Fibroblast of the aortic adventitia (primary cell): ENCODE measurements at regions not wholly inside any gene's neighbourhood (a gene's known extent, or its start where the extent isn't known, plus 50 kb on each side); places are given as distances from the start of the nearest gene placed in this dataset.

Experiments
- DNase-seq: peaks from one replicate; pipeline ENCODE4 v3.0.0-alpha.2; 2010; ENCODE audit warnings: low read depth
- H3K4me3 ChIP-seq: 2 replicates; pipeline ENCODE4 v1.5.1; 2011; ENCODE audit warnings: low read depth, mild to moderate bottlenecking, control low read depth, low read length, moderate library complexity
- TF ChIP-seq, protein P1 (sequence below): IDR thresholded peaks from 2 replicates; pipeline ENCODE4 v1.5.1; 2011; ENCODE audit warnings: mild to moderate bottlenecking, low read length, control low read depth, inconsistent platforms; ENCODE audit not compliant: insufficient read depth

DNA sequence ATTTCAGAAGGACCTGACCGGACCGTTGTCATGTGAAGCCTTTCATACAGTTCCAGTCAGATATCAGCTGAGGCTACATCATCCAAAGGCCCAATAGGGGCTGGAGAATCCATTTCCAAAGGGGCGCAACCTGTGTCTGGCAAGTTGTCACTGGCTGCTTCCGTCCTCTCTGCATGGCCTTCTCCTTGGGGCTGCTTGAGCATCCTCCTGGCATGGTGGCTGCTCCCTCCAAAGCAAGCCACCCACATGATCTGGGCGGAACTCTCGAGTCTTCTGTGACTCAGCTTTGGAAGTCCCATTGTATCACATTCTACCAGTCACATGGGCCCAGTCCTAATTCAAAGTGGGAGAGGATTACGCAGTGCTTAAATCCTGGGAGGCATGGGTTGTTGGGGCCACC, 207.0 kb upstream of the SHH start:
- TF ChIP-seq, protein P1, sequence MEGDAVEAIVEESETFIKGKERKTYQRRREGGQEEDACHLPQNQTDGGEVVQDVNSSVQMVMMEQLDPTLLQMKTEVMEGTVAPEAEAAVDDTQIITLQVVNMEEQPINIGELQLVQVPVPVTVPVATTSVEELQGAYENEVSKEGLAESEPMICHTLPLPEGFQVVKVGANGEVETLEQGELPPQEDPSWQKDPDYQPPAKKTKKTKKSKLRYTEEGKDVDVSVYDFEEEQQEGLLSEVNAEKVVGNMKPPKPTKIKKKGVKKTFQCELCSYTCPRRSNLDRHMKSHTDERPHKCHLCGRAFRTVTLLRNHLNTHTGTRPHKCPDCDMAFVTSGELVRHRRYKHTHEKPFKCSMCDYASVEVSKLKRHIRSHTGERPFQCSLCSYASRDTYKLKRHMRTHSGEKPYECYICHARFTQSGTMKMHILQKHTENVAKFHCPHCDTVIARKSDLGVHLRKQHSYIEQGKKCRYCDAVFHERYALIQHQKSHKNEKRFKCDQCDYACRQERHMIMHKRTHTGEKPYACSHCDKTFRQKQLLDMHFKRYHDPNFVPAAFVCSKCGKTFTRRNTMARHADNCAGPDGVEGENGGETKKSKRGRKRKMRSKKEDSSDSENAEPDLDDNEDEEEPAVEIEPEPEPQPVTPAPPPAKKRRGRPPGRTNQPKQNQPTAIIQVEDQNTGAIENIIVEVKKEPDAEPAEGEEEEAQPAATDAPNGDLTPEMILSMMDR: no peak
- no peak overlapping the region for H3K4me3 ChIP-seq
- DNase-seq: no peak

DNA sequence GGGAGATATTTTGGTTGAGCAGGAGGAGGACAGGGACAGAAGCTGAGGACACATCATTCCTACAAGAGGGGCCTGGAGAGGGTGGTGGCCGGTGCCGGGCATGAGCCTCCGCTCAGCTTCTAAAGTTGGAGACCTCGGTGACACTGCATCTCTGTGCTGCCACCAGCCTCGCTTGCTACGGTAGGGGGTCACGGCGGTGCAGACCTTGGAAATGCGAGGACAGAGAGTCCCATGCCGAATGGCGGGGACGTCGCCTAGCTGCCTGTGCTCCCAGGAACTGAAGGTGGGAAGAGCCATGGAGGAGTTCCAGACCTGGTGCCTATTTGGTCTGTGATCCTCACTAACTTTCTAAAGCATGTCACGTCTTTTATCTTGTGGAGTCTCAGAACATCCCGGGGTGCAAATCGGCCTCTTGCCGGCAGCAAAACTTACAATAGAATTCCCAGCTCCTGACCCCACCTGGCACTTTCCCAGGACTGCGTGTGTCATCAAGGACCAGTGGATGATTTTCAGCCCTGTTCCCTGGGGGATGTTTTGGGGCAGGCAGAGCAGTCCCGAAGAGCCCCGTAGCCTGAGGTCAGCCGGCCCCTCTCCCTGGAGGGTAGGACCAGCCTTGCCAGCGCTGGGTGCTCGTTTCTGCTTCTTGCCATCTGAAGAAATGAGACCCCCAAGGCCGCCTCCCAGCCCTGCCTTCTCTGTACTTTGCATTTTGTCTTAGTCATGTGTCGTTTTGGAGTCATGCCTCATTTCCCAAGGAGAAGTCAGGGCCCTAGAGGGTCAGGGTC, 205.8 kb upstream of the SHH start:
- H3K4me3 ChIP-seq: no peak overlapping the region
- TF ChIP-seq, protein P1: no peak
- no peak for DNase-seq

DNA sequence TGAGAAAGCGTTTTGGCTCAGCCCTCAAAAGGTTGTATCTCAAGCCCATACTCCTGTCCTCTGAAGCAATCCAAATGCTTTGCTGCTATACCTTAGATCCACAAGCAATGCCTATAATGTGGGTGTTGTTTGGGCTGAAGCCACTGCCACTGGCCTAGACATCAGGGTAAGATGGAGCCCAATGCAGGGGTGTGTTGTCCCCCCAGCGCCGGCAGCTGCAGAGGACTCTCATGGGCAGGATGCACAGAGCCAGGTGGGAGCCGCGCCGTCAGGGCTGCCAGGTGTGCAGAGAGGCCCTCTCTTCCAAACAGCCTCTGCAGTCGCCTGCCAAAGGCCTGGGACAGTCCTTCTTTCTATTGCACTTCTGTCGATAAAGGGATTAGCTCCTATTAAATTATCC, 205.2 kb upstream of the SHH start:
- TF ChIP-seq, protein P1: no peak
- DNase-seq: no peak
- no peak overlapping the region for H3K4me3 ChIP-seq

DNA sequence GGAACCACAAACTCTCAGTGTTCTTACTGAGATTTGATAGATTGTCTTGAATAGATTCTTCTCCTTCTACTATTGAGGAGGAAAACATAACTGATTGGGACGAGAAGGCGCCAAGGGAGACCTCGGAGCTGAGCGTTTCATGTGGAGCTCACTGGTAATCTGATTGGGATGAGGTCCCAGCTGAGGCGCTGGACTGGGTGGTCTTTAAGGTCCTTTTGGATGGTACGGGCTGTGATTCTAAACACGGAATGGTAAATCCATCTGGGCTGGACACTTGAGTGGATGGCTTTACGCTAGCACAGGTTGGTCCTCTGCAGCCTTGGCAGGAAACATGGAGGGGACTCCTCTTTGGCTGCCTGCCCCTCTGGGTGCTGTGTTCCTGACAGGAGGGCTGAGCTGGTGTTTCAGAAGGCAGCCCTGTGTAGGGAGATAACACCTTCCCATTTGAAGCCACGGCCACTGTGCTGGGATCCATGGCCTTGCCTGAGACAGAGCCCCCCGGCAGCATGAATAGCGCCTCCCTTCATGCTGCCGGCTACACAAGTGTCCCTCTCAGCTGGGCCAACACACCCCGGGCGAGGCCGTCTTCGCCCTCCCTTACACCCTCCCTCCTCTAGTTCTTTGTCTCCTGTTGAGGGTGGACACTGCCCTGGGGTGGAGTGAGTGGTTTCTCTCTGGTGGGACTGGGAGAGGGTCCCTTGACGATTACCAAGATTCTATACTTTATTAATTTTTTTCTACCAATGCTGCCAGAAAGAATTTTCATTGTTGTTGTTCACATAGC, 203.2 kb upstream of the SHH start:
- TF ChIP-seq, protein P1: no peak
- no peak for DNase-seq
- H3K4me3 ChIP-seq: no peak overlapping the region

DNA sequence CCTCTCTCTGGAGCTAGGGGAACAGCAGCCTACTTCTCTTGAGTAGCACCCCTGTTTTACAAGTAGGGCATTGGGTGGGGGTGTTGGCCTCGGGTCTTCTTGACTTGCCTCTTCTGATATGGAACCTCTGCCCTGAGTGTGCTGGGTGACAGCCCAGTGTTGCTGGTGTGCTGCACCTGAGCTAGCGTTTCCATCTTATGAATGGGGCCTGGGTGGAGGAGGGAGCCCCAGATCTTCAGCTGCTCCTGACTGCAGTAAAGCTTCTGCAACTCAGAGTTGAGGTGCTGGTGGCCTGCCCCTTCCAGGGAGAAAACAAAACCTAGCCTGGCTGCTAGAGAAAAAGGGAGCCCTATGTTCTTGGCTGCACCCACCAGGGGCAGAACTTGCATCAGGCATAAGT, 202.5 kb upstream of the SHH start:
- H3K4me3 ChIP-seq: no peak overlapping the region
- TF ChIP-seq, protein P1: no peak
- DNase-seq: no peak

DNA sequence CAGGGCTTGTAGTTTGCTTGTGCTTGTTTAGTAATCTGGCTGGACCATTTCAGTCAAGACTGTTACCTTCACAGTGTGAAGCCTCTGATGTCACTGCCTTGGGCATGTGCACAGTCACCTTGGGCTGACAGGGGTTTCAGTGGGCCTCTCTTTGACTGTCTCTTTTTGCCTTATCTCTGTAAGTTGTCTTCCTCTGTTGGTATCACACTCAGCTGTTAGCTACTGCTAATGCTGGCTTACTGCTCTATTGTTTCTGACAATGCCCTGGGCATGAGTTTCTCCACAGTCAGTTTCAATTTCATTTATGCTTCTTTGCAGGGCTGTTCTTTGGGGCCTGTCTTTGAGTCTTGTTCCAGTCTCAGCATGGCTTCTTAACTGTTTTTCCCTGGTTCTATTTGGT, 201.9 kb upstream of the SHH start:
- TF ChIP-seq, protein P1: no peak
- H3K4me3 ChIP-seq: no peak overlapping the region
- DNase-seq: no peak
